ENCODE measurements at regions not wholly inside any gene's neighbourhood (a gene's known extent, or its start where the extent isn't known, plus 50 kb on each side); places are given as distances from the start of the nearest gene placed in this dataset.

DNA sequence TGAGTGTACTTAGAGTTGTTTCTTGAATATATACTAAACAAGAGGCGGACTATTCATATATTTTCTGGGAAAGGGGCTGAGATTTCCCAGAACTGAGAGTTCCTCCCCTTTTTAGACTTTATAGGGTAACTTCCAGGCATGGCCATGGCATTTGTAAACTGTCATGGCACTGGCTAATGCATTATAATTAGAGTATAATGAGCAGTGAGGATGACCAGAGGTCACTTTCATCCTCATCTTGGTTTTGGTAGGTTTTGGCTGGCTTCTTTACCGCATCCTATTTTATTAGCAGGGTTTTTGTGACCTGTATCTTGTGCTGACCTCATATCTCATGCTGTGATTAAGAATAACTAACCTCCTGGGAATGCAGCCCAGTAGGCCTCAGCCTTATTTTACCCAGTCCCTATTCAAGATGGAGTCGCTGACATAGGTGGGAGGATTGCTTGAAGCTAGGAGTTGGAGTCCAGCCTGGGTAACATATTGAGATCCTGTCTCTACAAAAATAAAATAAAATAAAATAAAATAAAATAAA is 91.4 kb downstream of the MOBP start:
- no peaks in the 10 kb centered on the region for H3K36me3 ChIP-seq (ENCODE audit: control insufficient read depth, insufficient read depth, low read length)
- no peaks in the 10 kb centered on the region for H3K27me3 ChIP-seq (ENCODE audit: control insufficient read depth, insufficient read depth, low read length)
- H3K27ac ChIP-seq = no peak overlapping the region
- H3K4me1 ChIP-seq = no peaks in the 10 kb centered on the region
- H2AFZ ChIP-seq = no peak overlapping the region
- H3K4me3 ChIP-seq (ENCODE audit: low read depth, low read length) = no peak overlapping the region
- H3K9ac ChIP-seq = no peak overlapping the region
- TF ChIP-seq, protein P1, sequence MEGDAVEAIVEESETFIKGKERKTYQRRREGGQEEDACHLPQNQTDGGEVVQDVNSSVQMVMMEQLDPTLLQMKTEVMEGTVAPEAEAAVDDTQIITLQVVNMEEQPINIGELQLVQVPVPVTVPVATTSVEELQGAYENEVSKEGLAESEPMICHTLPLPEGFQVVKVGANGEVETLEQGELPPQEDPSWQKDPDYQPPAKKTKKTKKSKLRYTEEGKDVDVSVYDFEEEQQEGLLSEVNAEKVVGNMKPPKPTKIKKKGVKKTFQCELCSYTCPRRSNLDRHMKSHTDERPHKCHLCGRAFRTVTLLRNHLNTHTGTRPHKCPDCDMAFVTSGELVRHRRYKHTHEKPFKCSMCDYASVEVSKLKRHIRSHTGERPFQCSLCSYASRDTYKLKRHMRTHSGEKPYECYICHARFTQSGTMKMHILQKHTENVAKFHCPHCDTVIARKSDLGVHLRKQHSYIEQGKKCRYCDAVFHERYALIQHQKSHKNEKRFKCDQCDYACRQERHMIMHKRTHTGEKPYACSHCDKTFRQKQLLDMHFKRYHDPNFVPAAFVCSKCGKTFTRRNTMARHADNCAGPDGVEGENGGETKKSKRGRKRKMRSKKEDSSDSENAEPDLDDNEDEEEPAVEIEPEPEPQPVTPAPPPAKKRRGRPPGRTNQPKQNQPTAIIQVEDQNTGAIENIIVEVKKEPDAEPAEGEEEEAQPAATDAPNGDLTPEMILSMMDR (IDR thresholded peaks at IDR 0.05) = no peak
- H3K79me2 ChIP-seq = no peaks in the 10 kb centered on the region
- no peaks in the 10 kb centered on the region for H3K9me3 ChIP-seq (ENCODE audit: control insufficient read depth, low read length)
- H3K4me2 ChIP-seq (ENCODE audit: low read length) = no peak overlapping the region

DNA sequence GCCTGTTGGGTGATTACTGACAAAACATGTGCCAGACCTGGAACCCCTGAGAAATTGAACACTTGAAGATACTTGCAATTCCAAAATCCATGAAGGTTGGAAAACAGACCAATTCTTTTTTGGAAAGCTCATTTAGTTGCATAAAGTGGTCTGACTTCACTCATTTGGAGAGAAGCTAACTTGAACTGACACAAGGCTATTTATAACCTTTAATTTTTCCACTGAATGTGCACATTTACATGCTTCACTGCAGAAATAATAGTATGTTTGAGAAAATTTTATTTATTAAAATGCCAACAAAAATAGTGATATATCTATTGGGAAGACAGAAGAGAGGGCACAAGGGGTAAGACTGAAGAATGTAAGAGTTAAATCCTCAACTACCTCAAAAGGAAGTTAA is 92.1 kb downstream of the MOBP start:
- H3K4me1 ChIP-seq = no peaks in the 10 kb centered on the region
- no peak overlapping the region for H2AFZ ChIP-seq
- H3K4me3 ChIP-seq (ENCODE audit: low read depth, low read length) = no peak overlapping the region
- H3K27me3 ChIP-seq (ENCODE audit: control insufficient read depth, insufficient read depth, low read length) = no peaks in the 10 kb centered on the region
- H3K9ac ChIP-seq = no peak overlapping the region
- no peaks in the 10 kb centered on the region for H3K36me3 ChIP-seq (ENCODE audit: control insufficient read depth, insufficient read depth, low read length)
- H3K79me2 ChIP-seq = no peaks in the 10 kb centered on the region
- no peak overlapping the region for H3K27ac ChIP-seq
- H3K4me2 ChIP-seq (ENCODE audit: low read length) = no peak overlapping the region
- no peaks in the 10 kb centered on the region for H3K9me3 ChIP-seq (ENCODE audit: control insufficient read depth, low read length)
- TF ChIP-seq, protein P1 (IDR thresholded peaks at IDR 0.05) = no peak

DNA sequence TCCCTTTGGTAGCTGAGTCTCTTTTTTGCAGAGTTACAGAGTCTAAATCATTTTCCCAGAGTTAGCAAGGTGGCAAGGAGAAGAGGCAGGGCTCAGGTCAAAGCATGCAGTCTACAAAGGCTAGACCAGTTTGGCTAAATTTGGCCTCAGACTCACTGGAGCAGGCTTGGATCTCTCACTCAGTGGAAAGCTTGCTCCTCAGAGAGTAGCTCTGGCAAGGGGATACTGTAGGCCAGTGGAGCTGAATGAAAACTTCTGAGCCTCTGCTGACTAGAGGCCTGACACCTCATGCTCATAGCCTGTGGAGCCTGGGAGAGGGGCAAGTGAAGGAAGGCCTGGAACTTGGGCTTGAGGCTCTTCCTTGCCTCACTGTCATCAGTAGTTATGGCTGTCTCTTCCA is 101.0 kb downstream of the MOBP start:
- H3K9ac ChIP-seq = no peak overlapping the region
- H3K36me3 ChIP-seq (ENCODE audit: control insufficient read depth, insufficient read depth, low read length) = no peaks in the 10 kb centered on the region
- peaks cover 23% of the 10 kb centered on the region for H3K4me1 ChIP-seq
- TF ChIP-seq, protein P1 (IDR thresholded peaks at IDR 0.05) = no peak
- H3K27ac ChIP-seq = peak overlapping the region; percentile 79
- H2AFZ ChIP-seq = peak overlapping the region; percentile 56
- no peaks in the 10 kb centered on the region for H3K9me3 ChIP-seq (ENCODE audit: control insufficient read depth, low read length)
- no peaks in the 10 kb centered on the region for H3K79me2 ChIP-seq
- no peaks in the 10 kb centered on the region for H3K27me3 ChIP-seq (ENCODE audit: control insufficient read depth, insufficient read depth, low read length)
- H3K4me2 ChIP-seq (ENCODE audit: low read length) = no peak overlapping the region
- no peak overlapping the region for H3K4me3 ChIP-seq (ENCODE audit: low read depth, low read length)

DNA sequence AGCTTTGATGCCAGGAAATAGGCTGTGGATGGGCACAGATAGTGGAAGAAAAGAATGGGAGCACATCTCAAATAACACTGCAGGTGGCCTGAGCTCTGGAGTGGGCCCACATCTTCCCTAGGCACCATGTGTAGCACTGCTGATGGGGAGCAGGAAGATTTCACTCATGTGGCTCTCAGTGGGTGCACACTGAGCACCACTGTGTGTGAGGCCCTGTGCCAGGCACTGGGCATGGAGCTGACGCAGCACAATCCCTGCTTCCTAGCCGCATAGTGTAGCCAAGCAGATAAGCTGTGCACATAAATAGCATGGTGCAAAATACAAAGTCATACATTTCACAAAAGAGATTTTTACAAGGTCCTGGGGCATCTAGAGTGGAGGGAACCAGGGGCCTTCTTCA is 101.6 kb downstream of the MOBP start:
- H3K4me3 ChIP-seq (ENCODE audit: low read depth, low read length) = no peak overlapping the region

DNA sequence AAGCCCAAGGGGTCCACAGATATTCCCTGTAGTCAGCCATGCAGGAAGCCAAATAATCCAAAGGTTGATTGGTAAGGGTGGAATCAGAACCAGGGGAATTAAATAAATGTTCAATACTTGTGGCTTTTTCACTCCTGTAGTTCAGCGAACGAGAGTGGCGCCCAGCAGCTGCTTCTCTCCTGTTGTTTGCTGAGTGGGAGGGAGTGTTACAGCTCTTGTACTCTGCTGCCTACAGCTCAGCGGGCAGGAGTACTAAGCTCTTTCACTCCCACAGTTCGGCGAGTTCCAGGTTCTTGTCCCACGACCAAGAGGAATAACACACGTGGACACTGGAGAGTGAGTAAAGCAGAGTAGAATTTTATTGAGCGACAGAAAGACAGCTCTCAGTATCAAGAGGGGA is 105.9 kb downstream of the MOBP start:
- no peak overlapping the region for H3K4me2 ChIP-seq (ENCODE audit: low read length)
- H3K4me1 ChIP-seq = peaks cover 18% of the 10 kb centered on the region
- no peaks in the 10 kb centered on the region for H3K79me2 ChIP-seq
- no peaks in the 10 kb centered on the region for H3K36me3 ChIP-seq (ENCODE audit: control insufficient read depth, insufficient read depth, low read length)
- H3K9me3 ChIP-seq (ENCODE audit: control insufficient read depth, low read length) = no peaks in the 10 kb centered on the region
- H3K4me3 ChIP-seq (ENCODE audit: low read depth, low read length) = no peak overlapping the region
- TF ChIP-seq, protein P1 (IDR thresholded peaks at IDR 0.05) = no peak
- H3K27ac ChIP-seq = no peak overlapping the region
- H3K9ac ChIP-seq = no peak overlapping the region
- H2AFZ ChIP-seq = no peak overlapping the region
- H3K27me3 ChIP-seq (ENCODE audit: control insufficient read depth, insufficient read depth, low read length) = no peaks in the 10 kb centered on the region

More for the DNA sequence above, 101.6 kb downstream of the MOBP start:
- Histone ChIP-seq H3K27ac (peak overlapping the region; percentile 79), H3K9ac (no peak overlapping the region), H3K4me1 (peaks cover 23% of the 10 kb centered on the region), H3K4me2 (ENCODE audit: low read length) (no peak overlapping the region), H2AFZ (peak overlapping the region; percentile 56), H3K36me3 (ENCODE audit: control insufficient read depth, insufficient read depth, low read length) (no peaks in the 10 kb centered on the region), H3K9me3 (ENCODE audit: control insufficient read depth, low read length) (no peaks in the 10 kb centered on the region), H3K27me3 (ENCODE audit: control insufficient read depth, insufficient read depth, low read length) (no peaks in the 10 kb centered on the region), H3K79me2 (no peaks in the 10 kb centered on the region)
- TF ChIP-seq, protein P1 (IDR thresholded peaks at IDR 0.05) = no peak

Measured in parathyroid adenoma (tissue), 2 donors.